ENCODE measurements at regions not wholly inside any gene's neighbourhood (a gene's known extent, or its start where the extent isn't known, plus 50 kb on each side); places are given as distances from the start of the nearest gene placed in this dataset.

DNA sequence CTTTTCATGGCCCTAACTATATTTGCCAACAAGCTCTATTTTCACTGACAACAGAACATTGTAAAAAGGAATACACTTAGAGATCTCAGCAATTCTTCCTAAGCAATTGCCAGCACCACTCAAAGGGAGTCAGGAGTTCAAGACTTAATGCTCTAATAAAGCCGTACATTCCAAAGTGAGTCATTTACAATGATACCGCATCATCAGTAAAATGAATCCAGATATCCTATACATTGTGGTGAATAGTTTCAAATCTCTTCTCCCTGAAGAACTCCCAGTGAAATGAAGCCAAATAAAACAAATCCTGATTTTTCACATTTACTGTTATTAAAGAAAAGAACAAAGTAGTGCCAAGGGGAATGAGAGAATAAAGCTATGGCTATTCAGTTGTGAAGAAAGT lies 2898.7 kb upstream of the PCDH20 start:
- TF ChIP-seq, protein P1, sequence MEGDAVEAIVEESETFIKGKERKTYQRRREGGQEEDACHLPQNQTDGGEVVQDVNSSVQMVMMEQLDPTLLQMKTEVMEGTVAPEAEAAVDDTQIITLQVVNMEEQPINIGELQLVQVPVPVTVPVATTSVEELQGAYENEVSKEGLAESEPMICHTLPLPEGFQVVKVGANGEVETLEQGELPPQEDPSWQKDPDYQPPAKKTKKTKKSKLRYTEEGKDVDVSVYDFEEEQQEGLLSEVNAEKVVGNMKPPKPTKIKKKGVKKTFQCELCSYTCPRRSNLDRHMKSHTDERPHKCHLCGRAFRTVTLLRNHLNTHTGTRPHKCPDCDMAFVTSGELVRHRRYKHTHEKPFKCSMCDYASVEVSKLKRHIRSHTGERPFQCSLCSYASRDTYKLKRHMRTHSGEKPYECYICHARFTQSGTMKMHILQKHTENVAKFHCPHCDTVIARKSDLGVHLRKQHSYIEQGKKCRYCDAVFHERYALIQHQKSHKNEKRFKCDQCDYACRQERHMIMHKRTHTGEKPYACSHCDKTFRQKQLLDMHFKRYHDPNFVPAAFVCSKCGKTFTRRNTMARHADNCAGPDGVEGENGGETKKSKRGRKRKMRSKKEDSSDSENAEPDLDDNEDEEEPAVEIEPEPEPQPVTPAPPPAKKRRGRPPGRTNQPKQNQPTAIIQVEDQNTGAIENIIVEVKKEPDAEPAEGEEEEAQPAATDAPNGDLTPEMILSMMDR (IDR thresholded peaks at IDR 0.05; ENCODE audit: insufficient read depth, low read length, poor library complexity, severe bottlenecking): no peak
- no peak for TF ChIP-seq EZH2phosphoT487 (conservative IDR thresholded peaks at IDR 0.05; ENCODE audit: low read length)

Data from SU-DHL-6 (cell line).